ENCODE measurements at regions not wholly inside any gene's neighbourhood (a gene's known extent, or its start where the extent isn't known, plus 50 kb on each side); places are given as distances from the start of the nearest gene placed in this dataset.

GRCh38 chr6:168968801-168969200 is 284.8 kb downstream of the THBS2 start:
- no peak for DNase-seq

GRCh38 chr6:168968228-168968627 is 285.4 kb downstream of the THBS2 start:
- DNase-seq: peak in 1 of 2 donors; percentile 58

DNA sequence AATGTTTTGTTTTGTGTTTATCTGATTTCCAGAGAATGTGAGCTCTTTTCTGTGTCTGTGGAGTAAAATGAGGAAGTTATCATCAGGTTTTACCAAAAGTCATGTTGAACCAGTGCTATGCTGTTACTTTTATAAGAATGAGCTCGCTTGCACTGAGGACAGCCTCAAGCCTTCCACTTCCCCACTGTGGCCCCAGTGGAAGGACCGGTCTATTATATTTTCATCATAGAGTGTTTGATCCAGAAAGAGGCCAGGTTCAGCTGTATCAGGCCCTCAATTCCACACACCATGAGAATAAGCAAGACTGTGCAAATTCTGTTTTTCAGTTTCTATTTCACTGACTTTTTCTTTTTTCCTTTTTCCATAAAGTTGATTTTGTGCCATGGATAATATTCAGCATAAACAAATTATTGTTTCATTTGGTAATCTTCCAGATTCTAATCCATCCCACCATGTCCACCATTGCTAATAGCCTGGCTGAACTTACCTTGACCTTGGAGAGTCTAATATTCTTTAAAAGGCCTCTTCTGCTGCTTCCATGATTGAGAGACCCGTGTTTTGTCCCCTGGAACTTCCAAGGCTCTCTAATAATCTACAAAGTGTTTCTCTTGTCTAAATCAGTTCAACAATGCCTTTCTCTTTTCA is 286.2 kb downstream of the THBS2 start:
- DNase-seq: peak in 1 of 2 donors; percentile 34

DNA sequence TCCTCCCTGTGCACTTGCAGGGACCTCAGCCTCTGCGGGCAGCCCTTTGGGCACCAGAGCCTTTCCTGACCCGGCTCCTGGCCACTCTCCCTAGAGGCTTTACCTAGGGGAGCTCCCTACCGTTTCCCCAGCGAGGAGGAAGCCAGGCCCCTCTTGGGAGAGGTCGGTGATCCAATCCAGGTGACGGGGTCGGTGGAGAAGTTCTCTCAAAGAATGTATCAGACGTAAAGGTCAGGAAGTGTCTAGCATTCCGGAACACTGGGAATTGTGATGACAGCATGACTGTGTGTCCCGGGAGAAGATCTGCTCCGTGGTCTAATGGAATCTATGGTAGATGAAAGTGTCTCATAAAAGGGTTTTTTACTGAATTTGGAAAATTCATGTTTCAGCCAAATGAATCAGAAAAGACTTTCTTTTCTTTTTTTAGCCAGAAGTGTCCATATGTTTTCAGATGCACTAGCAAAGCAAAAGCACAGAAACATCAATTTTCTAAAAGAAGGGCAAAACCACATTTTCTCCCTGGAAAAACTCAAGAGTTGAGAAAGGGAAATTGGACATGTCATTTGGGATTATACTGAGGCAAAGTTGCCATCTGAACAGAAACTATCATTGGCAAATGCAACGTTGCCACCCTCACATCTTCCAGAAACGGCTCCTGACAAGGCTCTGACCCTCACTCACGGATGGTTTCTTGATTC is 289.4 kb downstream of the THBS2 start:
- no peak for DNase-seq

DNA sequence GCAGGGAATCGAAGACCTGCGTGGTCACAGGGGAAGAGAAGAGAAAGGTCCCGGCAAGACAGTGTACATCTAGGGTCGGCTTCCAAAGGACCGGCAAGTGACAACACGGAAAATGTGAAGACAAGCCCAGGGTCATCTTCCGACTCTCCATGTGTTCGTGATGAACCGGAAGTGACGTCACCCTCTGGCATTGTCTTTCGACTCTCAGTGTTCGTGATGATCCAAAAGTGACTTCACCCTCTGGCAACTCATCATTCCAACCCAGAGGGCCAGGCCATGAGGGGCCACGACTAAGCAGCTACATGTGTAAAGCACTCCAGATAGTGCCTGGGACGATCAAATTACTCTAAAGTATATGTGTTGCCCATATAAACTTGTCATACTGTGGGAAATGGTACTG is 290.8 kb downstream of the THBS2 start:
- no peak for DNase-seq

DNA sequence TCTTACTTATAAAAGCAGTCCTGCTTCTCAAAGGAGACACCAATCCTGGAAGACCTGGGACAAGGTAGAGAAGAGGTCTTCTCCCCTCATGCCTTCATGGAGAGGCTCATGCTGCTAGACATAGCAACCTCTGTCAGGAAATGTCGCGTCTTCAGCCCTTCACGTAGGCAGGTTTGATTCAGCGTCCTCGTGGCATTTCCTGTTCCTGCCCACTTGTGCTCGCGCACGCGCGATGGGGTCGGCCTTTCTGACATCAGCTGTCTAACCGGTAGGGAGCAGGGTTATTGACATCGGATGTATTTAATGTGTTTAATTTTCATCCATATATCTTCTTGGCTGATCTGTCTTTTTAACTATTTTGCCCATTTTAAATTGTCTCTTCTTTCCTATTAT is 292.4 kb downstream of the THBS2 start:
- no peak for DNase-seq

DNA sequence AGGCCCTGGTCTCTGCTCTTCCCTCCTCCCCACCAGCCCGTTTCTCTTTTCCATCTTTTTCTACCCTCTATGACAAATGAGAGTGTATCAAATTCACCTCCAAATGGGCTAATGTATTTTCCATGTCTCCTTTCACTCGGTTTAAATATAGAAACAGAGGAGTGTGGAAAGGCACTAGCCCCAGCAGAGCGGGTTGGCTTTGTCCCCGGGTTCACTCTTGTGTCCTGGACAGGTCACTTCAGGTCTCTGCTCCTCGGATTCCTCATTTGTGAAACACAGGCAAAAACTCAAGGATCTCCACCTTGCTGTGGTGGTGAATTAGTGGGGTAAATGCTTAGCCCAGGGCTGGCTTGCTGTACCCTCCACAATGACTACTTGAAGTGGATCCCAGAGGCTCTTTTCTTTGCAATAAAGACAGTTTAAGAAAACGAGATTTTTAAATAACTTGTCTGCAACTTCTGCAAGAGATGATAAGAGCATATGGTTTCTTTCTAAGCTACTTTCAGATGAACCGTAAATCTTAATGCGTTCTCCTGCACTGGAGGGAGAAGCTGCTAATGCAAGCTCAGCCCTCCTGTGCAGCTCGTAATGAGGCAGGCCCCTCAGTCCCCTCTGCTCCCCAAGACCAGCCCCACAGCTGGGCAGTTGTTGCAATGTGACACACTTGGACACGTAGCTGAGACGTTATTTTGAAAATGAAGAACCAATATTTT is 292.9 kb downstream of the THBS2 start:
- peak in 1 of 2 donors; percentile 9 for DNase-seq

- DNase-seq: no peak
These were observed 293.9 kb downstream of the THBS2 start for GRCh38 chr6:168959696-168960095.

GRCh38 chr6:168956884-168957730 is 296.5 kb downstream of the THBS2 start:
- DNase-seq: peak in 1 of 2 donors; percentile 61

GRCh38 chr6:168956141-168956838 is 297.4 kb downstream of the THBS2 start:
- DNase-seq: no peak

DNA sequence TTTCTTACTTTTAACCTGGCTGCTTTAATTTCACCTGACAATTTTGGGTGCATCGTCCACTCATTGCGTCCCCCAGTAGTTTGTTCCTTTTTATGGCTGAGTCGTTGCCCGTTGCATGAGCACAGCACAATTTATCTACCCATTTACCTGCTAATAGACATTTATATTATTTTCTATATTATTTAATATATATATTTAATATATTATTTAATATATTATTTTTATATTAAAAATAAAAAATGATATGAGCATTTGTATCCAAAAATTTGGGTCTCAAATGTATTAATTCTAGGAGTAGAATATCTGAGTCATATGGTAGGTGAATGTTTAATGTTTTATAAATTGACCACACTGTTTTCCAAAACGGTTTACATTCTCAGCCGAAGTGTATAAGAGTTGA is 300.2 kb downstream of the THBS2 start:
- no peak for DNase-seq

DNA sequence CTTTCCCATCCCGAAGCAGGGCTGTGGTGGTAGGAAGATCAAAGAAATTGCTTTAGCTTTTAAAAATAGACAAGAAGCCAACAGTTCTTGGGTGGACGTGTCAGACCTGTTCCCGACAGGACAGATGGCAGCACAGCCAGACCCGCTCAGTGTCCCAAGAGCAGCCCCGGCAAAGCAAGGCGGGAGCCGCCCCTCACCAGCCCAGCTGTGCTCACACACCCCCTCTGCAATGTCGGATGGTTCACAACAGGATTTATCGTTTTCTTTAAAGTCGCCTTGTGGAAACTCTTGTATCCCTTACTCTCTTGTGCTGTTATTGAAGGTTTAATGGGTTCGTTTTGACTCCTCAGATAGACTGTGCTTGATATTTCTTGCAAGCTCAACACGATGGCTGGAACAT is 302.4 kb downstream of the THBS2 start:
- DNase-seq: no peak

GRCh38 chr6:168950858-168951214 is 302.8 kb downstream of the THBS2 start:
- DNase-seq: no peak

GRCh38 chr6:168949981-168950857 is 303.4 kb downstream of the THBS2 start:
- peak in 1 of 2 donors; percentile 23 for DNase-seq

DNA sequence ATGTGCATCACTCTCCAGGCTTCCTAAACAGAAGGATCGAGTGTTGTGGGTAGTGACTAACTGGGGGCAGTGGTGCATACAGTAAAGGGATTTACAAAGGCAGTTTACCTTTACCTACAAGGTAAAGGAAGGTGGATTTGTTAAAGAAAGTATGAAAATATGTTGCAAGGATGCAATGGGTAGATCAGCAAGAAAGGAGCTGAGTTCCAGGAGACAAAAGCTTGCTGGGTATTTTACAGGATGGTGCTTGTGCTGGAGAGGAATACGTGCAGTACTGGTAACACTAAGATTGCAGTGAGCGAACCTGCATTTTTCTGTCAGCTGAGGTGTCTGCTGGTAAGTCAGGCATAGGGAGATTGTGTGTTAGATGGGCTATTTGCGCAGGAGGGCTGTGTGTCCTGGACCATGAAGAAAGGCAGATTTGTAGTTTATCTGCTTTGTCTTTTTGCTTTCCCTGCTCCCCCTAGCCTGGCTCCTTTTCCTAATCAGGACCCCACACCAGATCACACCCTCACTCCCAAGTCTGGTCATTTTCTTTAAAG is 304.6 kb downstream of the THBS2 start:
- no peak for DNase-seq

DNA sequence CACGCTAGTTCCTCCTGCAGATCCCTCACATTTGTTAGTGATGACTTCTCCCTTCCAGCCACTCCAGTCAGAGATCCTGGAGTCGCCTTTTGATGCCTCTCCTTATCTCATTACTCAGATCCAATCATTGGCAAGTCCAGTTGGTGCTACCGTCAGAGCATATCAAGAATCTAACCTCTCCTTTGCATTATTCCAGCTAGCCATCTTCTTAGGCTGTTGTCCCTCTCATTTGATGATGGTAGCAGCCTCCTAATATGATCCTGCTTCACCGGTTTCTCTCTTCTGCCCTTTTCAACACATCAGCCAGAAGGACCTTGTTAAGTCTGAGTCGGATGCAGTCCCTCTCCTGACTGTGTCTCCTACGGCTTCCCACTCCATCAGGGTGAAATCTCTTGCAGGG is 305.6 kb downstream of the THBS2 start:
- DNase-seq: no peak

GRCh38 chr6:168943231-168943905 is 310.3 kb downstream of the THBS2 start:
- no peak for DNase-seq

DNA sequence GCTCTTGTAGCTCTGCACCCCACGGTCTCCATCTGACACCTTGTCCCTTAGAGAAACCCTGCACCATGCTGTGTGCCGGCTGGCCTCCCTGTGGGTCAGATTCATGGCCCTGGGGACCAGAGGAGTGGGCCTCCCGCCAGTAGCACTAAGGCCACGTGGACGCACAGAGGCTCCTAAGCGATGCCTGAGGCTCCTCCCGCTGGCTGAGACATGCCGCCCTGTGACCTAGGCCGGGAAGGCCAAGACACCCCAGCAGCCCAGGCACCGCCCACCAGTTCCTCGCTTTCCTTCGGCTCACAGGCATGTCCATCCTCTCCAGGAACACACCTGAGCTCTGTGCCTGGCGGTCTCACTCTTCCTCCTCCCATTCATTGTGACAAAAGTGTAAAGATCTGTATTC is 311.0 kb downstream of the THBS2 start:
- DNase-seq: no peak

GRCh38 chr6:168941036-168941435 is 312.6 kb downstream of the THBS2 start:
- no peak for DNase-seq

DNA sequence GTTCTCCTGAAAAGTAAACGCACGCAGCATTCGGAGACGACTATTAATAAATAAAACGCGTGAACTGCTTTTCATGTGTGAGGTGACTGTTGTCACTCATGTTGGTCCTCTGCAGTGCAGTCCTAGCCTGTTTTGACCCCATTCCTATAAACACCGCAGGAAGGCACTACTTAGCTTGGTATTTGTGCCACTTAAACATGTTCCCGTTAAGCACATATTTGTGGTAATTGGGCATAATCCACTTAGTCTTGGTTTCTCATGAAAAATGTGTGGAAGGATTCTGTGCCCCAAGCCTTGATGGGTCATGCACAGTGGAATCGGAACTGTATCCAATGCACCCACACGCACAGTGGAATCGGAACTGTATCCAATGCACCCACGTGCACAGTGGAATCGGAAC is 313.9 kb downstream of the THBS2 start:
- no peak for DNase-seq
